SW480 (cell line): ENCODE measurements at regions not wholly inside any gene's neighbourhood (a gene's known extent, or its start where the extent isn't known, plus 50 kb on each side); places are given as distances from the start of the nearest gene placed in this dataset.
"Not testable (repeated sequence)": the region's sequence is repeated elsewhere in the genome, so short reads cannot be mapped to it uniquely, and the experiment has no call there.

Experiments
- DNase-seq: peaks from one replicate; pipeline ENCODE4 v3.0.0-alpha.2; 2016; ENCODE audit warnings: low spot score

GRCh38 chr5:179455320-179455719 is 95.0 kb upstream of the RUFY1 start:
- DNase-seq: no peak

GRCh38 chr5:179454356-179454755 is 96.0 kb upstream of the RUFY1 start:
- DNase-seq: no peak

DNA sequence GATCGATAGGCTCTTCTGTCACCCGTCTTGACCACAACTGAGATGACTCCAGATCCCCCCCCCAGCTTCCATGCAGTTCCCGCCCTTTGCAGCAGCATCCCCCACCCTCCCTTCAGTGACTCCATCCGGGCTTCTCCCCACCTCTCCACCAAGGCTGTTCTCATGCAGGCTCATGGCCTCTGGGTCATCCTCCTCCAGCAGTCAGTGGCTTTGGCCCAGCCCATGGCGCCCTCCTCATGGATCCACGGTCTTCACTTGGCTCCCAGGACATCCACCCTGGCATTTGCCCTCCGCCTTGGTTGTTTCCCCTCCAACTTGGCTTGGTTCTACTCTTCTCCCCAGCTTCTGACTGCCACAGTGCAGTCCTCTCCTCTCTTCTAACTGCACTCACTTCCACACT is 96.7 kb upstream of the RUFY1 start:
- DNase-seq: no peak

GRCh38 chr5:179452356-179453230 is 97.8 kb upstream of the RUFY1 start:
- no peak for DNase-seq

DNA sequence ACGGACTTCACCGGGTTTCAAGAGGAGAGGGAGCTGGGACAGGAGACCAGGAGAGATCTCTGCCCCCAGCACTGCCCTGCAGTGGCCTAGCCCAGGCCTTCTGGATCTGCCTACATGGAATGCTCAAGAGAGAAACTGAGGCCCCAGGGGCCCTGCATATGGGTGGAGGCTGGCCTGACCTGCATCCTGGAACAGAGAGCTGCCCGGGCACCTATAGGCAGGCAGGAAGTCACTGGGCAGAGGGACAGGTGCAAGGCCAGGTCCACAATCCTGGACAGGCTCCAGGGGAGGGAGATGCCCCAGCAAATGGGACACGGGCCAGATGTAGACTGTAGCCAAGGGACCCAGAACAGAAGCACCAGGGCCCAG is 98.5 kb upstream of the RUFY1 start:
- DNase-seq: no peak

- no peak for DNase-seq
Observed at GRCh38 chr5:179451114-179451827, 99.1 kb upstream of the RUFY1 start.

DNA sequence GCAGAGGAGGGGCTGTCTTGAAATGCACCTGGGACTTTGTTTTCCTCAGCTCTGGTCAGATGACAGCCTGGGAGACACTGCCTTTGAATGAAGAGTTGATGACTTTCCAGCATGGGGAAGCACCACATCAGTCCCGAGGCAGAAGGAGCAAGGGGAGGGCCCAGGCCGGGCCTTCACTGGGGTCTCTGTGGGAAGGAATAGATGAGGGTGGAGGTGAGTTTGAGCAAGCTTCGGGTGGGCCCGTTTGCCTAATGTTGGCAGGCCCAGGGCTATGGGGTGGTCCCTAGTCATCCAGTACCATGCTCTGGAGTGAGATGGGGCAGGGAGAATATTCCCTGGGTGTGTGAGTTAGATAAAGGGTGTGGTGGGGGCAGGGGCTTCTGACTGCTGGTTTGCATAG is 100.4 kb upstream of the RUFY1 start:
- DNase-seq: not testable (repeated sequence)

- not testable (repeated sequence) for DNase-seq
Observed at GRCh38 chr5:179448282-179448681, 102.1 kb upstream of the RUFY1 start.

DNA sequence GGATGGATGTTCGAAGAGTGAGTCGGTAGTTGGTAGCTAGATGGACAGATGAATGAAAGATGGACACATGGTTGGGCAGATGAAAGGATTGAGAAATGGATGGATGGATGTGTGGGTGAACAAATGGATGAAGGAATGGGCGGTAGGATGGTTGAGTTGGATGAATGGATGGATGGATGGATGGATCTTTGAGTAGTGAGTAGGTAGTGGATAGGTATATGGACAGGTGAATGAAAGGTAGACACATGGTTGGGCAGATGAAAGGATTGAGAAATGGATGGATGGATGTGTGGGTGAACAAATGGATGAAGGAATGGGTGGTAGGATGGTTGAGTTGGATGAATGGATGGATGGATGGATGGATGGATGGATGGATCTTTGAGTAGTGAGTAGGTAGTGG is 97.0 kb upstream of the ADAMTS2 start:
- DNase-seq: not testable (repeated sequence)

- no peak for DNase-seq
Observed at GRCh38 chr5:179439181-179439985, 94.1 kb upstream of the ADAMTS2 start.

DNA sequence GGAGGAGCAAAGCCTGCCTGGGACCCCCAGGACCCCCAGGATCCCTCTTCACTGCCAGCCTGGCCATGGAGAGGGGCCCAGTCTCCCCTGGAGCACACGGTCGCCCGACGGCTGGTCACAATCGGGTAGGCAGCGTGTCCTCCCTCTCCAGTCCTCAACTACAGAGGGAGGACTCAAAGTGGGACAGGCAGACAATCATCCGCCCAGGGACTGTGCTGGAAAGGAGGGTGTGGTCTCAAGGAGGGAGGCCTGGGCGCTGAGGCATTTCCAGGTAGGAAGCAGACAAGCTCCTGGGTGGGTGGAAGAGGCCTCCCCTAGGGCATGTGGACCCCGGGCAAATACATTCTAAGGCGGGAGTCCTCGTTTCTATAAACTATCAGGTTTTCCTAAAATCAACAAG is 93.2 kb upstream of the ADAMTS2 start:
- DNase-seq: no peak

DNA sequence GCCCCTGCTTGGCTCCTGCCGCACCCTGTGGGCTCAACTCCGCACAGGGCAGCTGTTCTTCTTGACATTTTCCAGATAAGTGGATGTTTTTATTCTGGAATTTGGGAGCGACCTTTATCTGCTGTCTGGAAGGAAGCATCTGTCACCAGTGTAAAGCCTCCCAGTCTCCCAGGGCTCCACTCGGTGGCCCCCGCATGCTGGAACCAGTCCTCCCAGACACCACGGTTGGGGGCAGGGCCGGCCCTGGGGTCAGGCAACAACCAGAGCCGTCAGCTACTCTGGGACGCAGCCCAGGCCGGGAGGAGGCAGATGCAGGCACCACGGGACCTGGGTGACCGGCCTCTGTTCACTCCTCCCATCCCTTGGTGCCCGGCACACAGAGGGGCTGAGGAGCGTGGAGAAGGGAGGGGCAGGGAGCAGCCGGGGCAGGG is 92.8 kb upstream of the ADAMTS2 start:
- no peak for DNase-seq

- no peak for DNase-seq
Observed at GRCh38 chr5:179437341-179438001, 92.2 kb upstream of the ADAMTS2 start.

DNA sequence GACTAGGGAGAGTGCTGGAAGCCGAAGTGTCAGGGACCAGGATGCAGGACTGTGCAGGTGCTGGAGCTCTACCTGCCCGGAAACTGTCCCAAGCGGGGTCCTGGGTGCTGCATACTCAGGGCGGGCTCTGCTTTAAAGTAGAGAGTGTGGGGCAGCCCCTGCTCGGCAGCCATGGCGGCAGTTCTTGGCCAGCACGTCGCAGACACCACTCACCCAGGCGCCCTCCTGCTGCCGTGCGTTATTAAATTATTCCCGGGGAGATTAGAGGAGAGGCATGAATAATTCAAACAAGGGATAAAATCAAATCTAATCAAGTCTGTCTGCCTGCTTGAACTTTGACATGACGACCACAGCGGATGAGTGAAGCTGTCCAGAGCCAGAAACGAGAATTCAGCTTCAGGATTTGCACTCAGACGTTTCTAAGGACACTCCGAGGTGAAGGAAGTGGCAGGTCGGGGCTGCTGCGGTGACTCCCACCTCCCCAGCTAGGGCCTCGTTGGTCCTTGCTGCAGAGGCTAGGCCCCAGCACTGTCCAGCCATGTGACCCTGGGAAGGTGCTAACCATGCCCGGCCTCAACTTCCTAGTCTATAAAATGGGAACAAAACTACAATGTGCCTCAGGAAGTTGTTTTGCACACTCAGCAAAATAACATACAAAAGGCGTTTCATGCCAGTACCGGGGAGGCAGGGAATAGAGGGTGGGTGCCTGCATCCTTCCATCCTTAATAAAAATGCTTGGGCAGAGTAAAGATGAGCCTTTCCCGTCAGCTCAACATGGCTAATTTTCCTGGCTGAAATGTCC is 91.3 kb upstream of the ADAMTS2 start:
- DNase-seq: no peak

- no peak for DNase-seq
Observed at GRCh38 chr5:179435731-179436315, 90.6 kb upstream of the ADAMTS2 start.

DNA sequence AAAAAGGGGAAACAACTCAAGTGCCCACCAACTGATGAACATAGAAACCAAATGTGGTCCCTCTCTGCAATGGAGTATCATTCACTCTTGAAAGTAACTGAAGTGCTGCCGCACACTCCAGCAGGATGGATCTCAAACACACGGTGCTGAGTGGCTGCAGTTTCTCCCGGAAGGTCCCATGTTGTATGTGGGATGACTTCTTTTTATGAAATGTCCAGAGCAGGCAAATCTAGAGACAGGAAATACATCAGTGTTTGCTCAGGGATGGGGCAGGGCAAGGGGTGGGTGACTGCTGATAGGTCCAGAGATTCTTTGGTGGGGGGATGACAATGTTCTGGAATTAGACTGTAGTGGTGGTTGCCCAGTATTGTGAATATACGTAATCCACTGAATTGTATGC is 89.9 kb upstream of the ADAMTS2 start:
- DNase-seq: no peak

DNA sequence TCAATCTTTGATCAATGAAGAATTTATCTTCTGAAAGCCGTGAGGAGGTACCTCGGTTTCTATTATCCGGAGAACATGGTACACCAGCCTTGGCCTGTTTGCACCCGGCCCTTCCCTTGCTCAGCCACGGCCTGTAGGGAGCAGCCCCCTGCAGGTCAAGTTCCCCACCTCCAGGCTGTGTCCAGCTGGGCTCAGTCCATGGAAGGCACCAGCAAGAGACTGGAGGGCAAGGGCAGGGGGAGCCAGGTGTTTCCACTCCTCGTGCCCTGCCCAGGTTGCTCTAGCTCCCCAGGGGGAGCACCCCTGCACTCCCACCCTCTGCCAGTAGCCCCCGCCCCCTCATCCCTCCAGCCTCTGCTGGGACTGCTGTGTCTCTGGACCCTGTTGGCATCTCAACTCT is 87.3 kb upstream of the ADAMTS2 start:
- no peak for DNase-seq

GRCh38 chr5:179431221-179431824 is 86.1 kb upstream of the ADAMTS2 start:
- DNase-seq: no peak

DNA sequence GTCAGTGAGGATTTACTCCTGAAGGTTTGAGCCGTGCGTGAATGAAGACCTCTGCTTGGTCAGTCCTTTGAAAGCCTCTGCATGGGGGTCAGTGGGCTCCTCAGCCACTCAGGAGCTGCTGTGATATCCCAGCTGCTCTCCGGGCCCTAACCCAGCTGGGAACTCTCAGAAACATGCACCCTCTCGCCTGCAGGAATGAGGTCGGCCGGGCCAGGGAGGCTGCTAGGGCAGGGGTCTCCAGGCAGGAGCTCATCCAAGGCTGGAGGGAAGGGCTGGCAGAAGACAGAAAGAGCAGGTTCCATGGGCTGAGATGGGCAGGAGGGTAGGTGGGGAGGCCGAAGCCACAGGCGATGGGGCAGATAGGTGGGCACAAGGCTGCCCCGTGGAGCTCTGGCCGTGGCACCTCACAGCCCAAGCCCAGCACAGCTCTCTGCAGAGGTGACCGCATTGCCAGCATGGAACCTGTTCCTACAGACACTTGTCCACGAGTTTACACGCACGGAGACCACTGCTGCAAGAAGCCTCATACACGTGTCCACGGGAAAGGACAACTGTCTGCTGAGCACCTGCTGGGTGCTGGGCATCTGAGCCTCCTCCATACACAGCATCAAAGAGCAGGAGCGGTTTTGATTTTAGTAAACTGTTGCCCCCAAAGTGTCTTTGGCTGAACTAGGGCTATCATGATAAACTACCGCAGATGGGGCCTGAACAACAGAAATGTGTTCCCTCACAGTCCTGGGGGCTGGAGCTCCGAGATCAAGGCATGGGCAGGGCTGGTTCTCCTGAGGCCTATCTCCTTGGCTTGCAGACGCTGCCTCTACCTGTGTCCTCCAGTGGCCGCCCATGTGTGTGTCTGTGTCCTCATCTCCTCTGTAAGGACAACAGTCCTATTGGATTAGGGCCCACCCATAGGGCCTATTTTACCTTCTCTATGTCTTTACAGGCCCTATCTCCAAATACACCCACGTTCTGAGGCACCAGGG is 85.2 kb upstream of the ADAMTS2 start:
- no peak for DNase-seq
